HCT116 (cell line): ENCODE measurements at regions not wholly inside any gene's neighbourhood (a gene's known extent, or its start where the extent isn't known, plus 50 kb on each side); places are given as distances from the start of the nearest gene placed in this dataset.

Experiments used
- ATAC-seq: fragments of 200-7000 bp; cut with Tn5 transposase; 2 replicates; pipeline ENCODE4 v1.9.1; 2020; ENCODE audit warnings: mild to moderate bottlenecking, moderate library complexity
- BruUV-seq: library from RNA; stranded (reverse); fragments of 400-500 nt; replicated peaks from 2 replicates; lab custom pipeline; 2021; lab: Mats Ljungman, UMichigan
- CTCF ChIA-PET: fragments of 300-600 bp; sonication (Branson Sonifier 250); formaldehyde crosslinking; loops from one replicate; lab custom pipeline; 2021; ENCODE audit warnings: antibody characterized with exemption; lab: Charles Lee
- POLR2A ChIA-PET: fragments of 300-600, 350-600 bp; sonication (Branson Sonifier 250); formaldehyde crosslinking; loops from one replicate; lab custom pipeline; 2021; ENCODE audit warnings: antibody characterized with exemption; lab: Charles Lee
- RAD21 ChIA-PET, 2 experiments: fragments of 300-600 bp; sonication (Branson Sonifier 250); formaldehyde crosslinking; loops; one replicate each; lab custom pipeline; 2023; ENCODE audit warnings: low total read pairs in 2 of 2; ENCODE audit not compliant: uncharacterized antibody in 2 of 2, unreplicated experiment in 2 of 2, low non-redundant PET in 1 of 2; lab: Charles Lee
- DNase-seq: peaks from one replicate; pipeline ENCODE4 v3.0.0-alpha.2; 2010; ENCODE audit warnings: low read depth, low spot score
- H2AFZ ChIP-seq: fragments of 200-600 bp; shearing (Covaris generic), sonication (generic); 2 replicates; pipeline ENCODE4 v1.6.1; 2017; ENCODE audit warnings: low read depth, mixed run types, mixed read lengths, antibody characterized with exemption, low read length; ENCODE audit not compliant: poor library complexity, severe bottlenecking
- H3K27ac ChIP-seq: 2 replicates; pipeline ENCODE4 v1.5.1; 2012; ENCODE audit warnings: low read depth, low read length
- H3K27me3 ChIP-seq: fragments of 200-600 bp; sonication (generic); 2 replicates; pipeline ENCODE4 v1.6.1; 2016; ENCODE audit warnings: mixed run types, low read length, mixed read lengths; ENCODE audit not compliant: insufficient read depth
- H3K36me3 ChIP-seq, 2 experiments: fragments of 200-500 bp in 1 of 2; fragments of 200-600 bp in 1 of 2; sonication (Bioruptor generic) in 1 of 2; sonication (generic) in 1 of 2; 2 replicates each; pipeline versions ENCODE4 v1.5.1 to v1.6.1; 2014 to 2016; ENCODE audit warnings: low read length in 2 of 2, inconsistent platforms in 1 of 2, mixed read lengths in 1 of 2, mixed run types in 1 of 2; ENCODE audit not compliant: insufficient read depth in 2 of 2, control insufficient read depth in 1 of 2
- H3K4me1 ChIP-seq, 2 experiments: fragments of 200-600 bp in 1 of 2; sonication (generic) in 1 of 2; 2 replicates each; pipeline versions ENCODE4 v1.5.1 to v1.6.1; 2012 to 2017; ENCODE audit warnings: low read length in 2 of 2, inconsistent platforms in 1 of 2, mild to moderate bottlenecking in 1 of 2, mixed read lengths in 1 of 2, mixed run types in 1 of 2, moderate library complexity in 1 of 2; ENCODE audit not compliant: insufficient read depth in 2 of 2, control insufficient read depth in 1 of 2
- H3K4me2 ChIP-seq: fragments of 200-600 bp; sonication (generic); 2 replicates; pipeline ENCODE4 v1.6.1; 2017; ENCODE audit warnings: mixed run types, low read length, mixed read lengths
- H3K4me3 ChIP-seq, 2 experiments: fragments of 200-600 bp in 1 of 2; sonication (generic) in 1 of 2; replicated peaks in 1 of 2; 2 replicates each; pipeline ENCODE4 v1.5.1; 2011 to 2016; ENCODE audit warnings: low read length in 2 of 2, control low read depth in 1 of 2, low read depth in 1 of 2, mild to moderate bottlenecking in 1 of 2, mixed read lengths in 1 of 2, mixed run types in 1 of 2
- H3K79me2 ChIP-seq: fragments of 200-600 bp; sonication (generic); 2 replicates; pipeline ENCODE4 v1.6.1; 2017; ENCODE audit warnings: mild to moderate bottlenecking, mixed run types, low read length, moderate library complexity, mixed read lengths; ENCODE audit not compliant: insufficient read depth
- H3K9ac ChIP-seq: fragments of 200-600 bp; sonication (generic); 2 replicates; pipeline ENCODE4 v1.6.1; 2016; ENCODE audit warnings: low read length, mixed read lengths
- H3K9me2 ChIP-seq: fragments of 200-600 bp; sonication (generic), shearing (Covaris generic); 2 replicates; pipeline ENCODE4 v1.6.1; 2017; ENCODE audit warnings: mixed run types, mild to moderate bottlenecking, moderate library complexity; ENCODE audit not compliant: insufficient read depth
- H3K9me3 ChIP-seq, 2 experiments: fragments of 200-500 bp in 1 of 2; fragments of 200-600 bp in 1 of 2; sonication (Bioruptor generic) in 1 of 2; sonication (generic) in 1 of 2; 2 replicates each; pipeline ENCODE4 v1.6.1; 2014 to 2017; ENCODE audit warnings: low read length in 2 of 2, mixed read lengths in 2 of 2, inconsistent platforms in 1 of 2, low read depth in 1 of 2, mild to moderate bottlenecking in 1 of 2, mixed run types in 1 of 2, moderate library complexity in 1 of 2; ENCODE audit not compliant: control insufficient read depth in 1 of 2, insufficient read depth in 1 of 2
- H4K20me1 ChIP-seq: fragments of 200-600 bp; sonication (generic), shearing (Covaris generic); 2 replicates; pipeline ENCODE4 v1.6.1; 2017; ENCODE audit warnings: mixed run types, mild to moderate bottlenecking, moderate library complexity; ENCODE audit not compliant: insufficient read depth
- CEBPB ChIP-seq: IDR thresholded peaks from 2 replicates; pipeline ENCODE4 v1.6.1; 2012; ENCODE audit warnings: low read depth
- CTCF ChIP-seq, 3 experiments: fragments of 200-600 bp in 1 of 3; sonication (generic) in 1 of 3; IDR thresholded peaks in 2 of 3; conservative IDR thresholded peaks in 1 of 3; 2 replicates each; pipeline ENCODE4 v1.5.1; 2012 to 2017; ENCODE audit warnings: low read depth in 2 of 3, low read length in 2 of 3, antibody characterized with exemption in 1 of 3, borderline replicate concordance in 1 of 3, control low read depth in 1 of 3, mild to moderate bottlenecking in 1 of 3, mixed read lengths in 1 of 3, mixed run types in 1 of 3, moderate library complexity in 1 of 3; ENCODE audit not compliant: insufficient read depth in 1 of 3
- ELF1 ChIP-seq: IDR thresholded peaks from 2 replicates; pipeline ENCODE4 v1.6.1; 2012; ENCODE audit warnings: low read depth, borderline replicate concordance
- EZH2 ChIP-seq: fragments of 200-600 bp; sonication (generic); IDR thresholded peaks from 2 replicates; pipeline ENCODE4 v1.6.1; 2017; ENCODE audit warnings: antibody characterized with exemption, mixed run types
- EZH2phosphoT487 ChIP-seq: fragments of 200-600 bp; IDR thresholded peaks from 2 replicates; pipeline ENCODE4 v1.6.1; 2018; ENCODE audit warnings: antibody characterized with exemption, borderline replicate concordance
- FOSL1 ChIP-seq: IDR thresholded peaks from 2 replicates; pipeline ENCODE4 v1.6.1; 2012; ENCODE audit warnings: low read depth
- JUND ChIP-seq: IDR thresholded peaks from 2 replicates; pipeline ENCODE4 v1.6.1; 2012
- MAX ChIP-seq: IDR thresholded peaks from 2 replicates; pipeline ENCODE4 v1.6.1; 2012
- POLR2AphosphoS5 ChIP-seq: IDR thresholded peaks from 2 replicates; pipeline ENCODE4 v1.6.1; 2011; ENCODE audit warnings: mild to moderate bottlenecking, low read depth, low read length, moderate library complexity
- RAD21 ChIP-seq: IDR thresholded peaks from 2 replicates; pipeline ENCODE4 v1.6.1; 2012; ENCODE audit warnings: low read depth, mild to moderate bottlenecking
- SIN3A ChIP-seq: IDR thresholded peaks from 2 replicates; pipeline ENCODE4 v1.6.1; 2012; ENCODE audit warnings: low read depth
- SRF ChIP-seq: IDR thresholded peaks from 2 replicates; pipeline ENCODE4 v1.6.1; 2012; ENCODE audit warnings: low read depth
- YY1 ChIP-seq: IDR thresholded peaks from 2 replicates; pipeline ENCODE4 v1.6.1; 2011; ENCODE audit warnings: low read length, low read depth, moderate library complexity, mild to moderate bottlenecking; ENCODE audit not compliant: insufficient replicate concordance; ENCODE audit errors: extremely low read depth
- ZBTB33 ChIP-seq: IDR thresholded peaks from 2 replicates; pipeline ENCODE4 v1.6.1; 2011; ENCODE audit warnings: mild to moderate bottlenecking, low read length, moderate library complexity; ENCODE audit not compliant: insufficient replicate concordance; ENCODE audit errors: extremely low read depth
- ZNF274 ChIP-seq: fragments of 200-500 bp; sonication (Bioruptor generic); IDR thresholded peaks from 2 replicates; pipeline ENCODE4 v1.6.1; 2014; ENCODE audit warnings: mild to moderate bottlenecking, low read depth, low read length, inconsistent platforms
- intact Hi-C: fragments of 100-400 bp; cut with micrococcal nuclease; formaldehyde crosslinking; loops from 2 replicates; pipeline ENCODE4 v1.10.0; 2022
- TF ChIP-seq, protein P1 (sequence below): IDR thresholded peaks from 2 replicates; pipeline ENCODE4 v1.6.1; 2012

- Histone ChIP-seq H3K36me3 (no peaks in the 10 kb centered on the region), H3K9ac (no peak overlapping the region), H3K27ac (no peak overlapping the region), H3K27me3 (no peaks in the 10 kb centered on the region), H4K20me1 (no peaks in the 10 kb centered on the region), H3K79me2 (no peaks in the 10 kb centered on the region), H3K9me2 (no peaks in the 10 kb centered on the region), H3K4me2 (no peak overlapping the region), H3K4me1 (no peaks in the 10 kb centered on the region), H3K9me3 (no peaks in the 10 kb centered on the region), H2AFZ (no peak overlapping the region), H3K4me3 (no peak overlapping the region)
- ATAC-seq = no peak
- CTCF ChIA-PET = no interaction called here
- no TSS peak for BruUV-seq
- POLR2A ChIA-PET = no interaction called here
- intact Hi-C loops = no loop called here
- no peak for DNase-seq
- RAD21 ChIA-PET = no interaction called here
- TF ChIP-seq YY1 (no peak), ELF1 (no peak), ZNF274 (no peak), CTCF (IDR thresholded peaks at IDR 0.05 in 2 of 3, conservative IDR thresholded peaks at IDR 0.05 in 1 of 3; ENCODE audit: borderline replicate concordance in 1 of 3, insufficient read depth in 1 of 3, low read depth in 2 of 3, low read length in 2 of 3) (no peak), POLR2AphosphoS5 (no peak), JUND (no peak), FOSL1 (no peak), SIN3A (no peak), CEBPB (no peak), EZH2phosphoT487 (no peak), ZBTB33 (no peak), EZH2 (no peak), RAD21 (no peak), SRF (no peak), MAX (no peak)
- TF ChIP-seq, protein P1, sequence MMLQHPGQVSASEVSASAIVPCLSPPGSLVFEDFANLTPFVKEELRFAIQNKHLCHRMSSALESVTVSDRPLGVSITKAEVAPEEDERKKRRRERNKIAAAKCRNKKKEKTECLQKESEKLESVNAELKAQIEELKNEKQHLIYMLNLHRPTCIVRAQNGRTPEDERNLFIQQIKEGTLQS = no peak
Observed at GRCh38 chrX:36609616-36610585, 398.3 kb upstream of the FAM47C start.
